Mucosa of stomach (tissue), 1 donor: ENCODE measurements at regions not wholly inside any gene's neighbourhood (a gene's known extent, or its start where the extent isn't known, plus 50 kb on each side); places are given as distances from the start of the nearest gene placed in this dataset.

ENCODE experiments used
- H3K27me3 ChIP-seq: one replicate; pipeline ENCODE4 v1.7.0; 2013; ENCODE audit warnings: mild to moderate bottlenecking, low read length; ENCODE audit not compliant: control insufficient read depth, insufficient read depth
- H3K36me3 ChIP-seq: one replicate; pipeline ENCODE4 v1.7.0; 2013; ENCODE audit warnings: low read length; ENCODE audit not compliant: control insufficient read depth, insufficient read depth
- H3K4me1 ChIP-seq: one replicate; pipeline ENCODE4 v1.7.0; 2013; ENCODE audit warnings: mild to moderate bottlenecking, low read length; ENCODE audit not compliant: control insufficient read depth, insufficient read depth
- H3K4me3 ChIP-seq: one replicate; pipeline ENCODE4 v1.7.0; 2013; ENCODE audit warnings: low read length
- H3K9ac ChIP-seq: one replicate; pipeline ENCODE4 v1.7.0; 2013; ENCODE audit warnings: mild to moderate bottlenecking, low read length, moderate library complexity
- H3K9me3 ChIP-seq: one replicate; pipeline ENCODE4 v1.7.0; 2013; ENCODE audit warnings: mild to moderate bottlenecking, low read length, moderate library complexity; ENCODE audit not compliant: control insufficient read depth
- donor health status: Pancreatic carcinoma.

DNA sequence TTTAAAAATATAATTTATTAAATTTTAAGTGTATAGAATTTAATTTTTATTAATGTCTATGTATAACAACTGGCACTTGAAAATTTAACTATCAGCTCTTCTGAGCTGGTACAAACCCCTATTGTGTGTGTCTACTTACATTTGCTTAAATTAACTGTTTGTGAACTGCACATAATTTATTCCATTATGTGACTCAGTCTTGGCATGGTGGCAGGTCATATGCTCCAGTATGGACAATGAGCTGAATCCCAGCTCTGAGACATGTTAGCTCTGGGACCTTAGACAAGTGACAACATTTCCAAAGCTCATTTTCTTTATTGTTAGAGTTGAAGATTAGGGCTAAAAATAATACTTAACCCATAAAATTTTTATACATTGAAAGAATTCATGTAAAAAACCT, 526.1 kb upstream of the MARCKS start:
- H3K27me3 ChIP-seq, result no peaks in the 10 kb centered on the region
- H3K4me3 ChIP-seq, result no peak overlapping the region
- no peaks in the 10 kb centered on the region for H3K36me3 ChIP-seq
- H3K9ac ChIP-seq, result no peak overlapping the region
- H3K9me3 ChIP-seq, result no peaks in the 10 kb centered on the region
- H3K4me1 ChIP-seq, result no peaks in the 10 kb centered on the region

DNA sequence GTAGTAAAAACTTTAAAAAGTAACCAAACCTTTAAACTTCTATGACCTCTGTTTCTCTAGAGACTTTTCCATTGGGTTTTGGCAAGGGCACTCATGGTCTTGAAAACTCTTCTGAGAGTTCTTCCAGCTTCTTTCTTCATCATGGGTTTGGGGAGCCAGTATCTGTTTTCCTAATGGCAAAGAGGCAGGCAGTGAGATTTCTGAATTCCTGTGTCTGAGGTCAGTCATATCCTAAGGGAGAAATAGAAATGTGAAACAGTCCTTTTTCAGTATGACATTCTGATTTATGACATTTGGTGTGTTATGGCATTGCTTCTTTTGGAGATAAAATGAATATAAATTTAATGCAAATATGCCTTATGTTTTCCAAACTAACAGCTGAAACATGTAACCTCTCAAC, 518.5 kb upstream of the MARCKS start:
- H3K4me1 ChIP-seq, result no peaks in the 10 kb centered on the region
- H3K4me3 ChIP-seq, result no peak overlapping the region
- no peaks in the 10 kb centered on the region for H3K9me3 ChIP-seq
- no peak overlapping the region for H3K9ac ChIP-seq
- H3K27me3 ChIP-seq, result no peaks in the 10 kb centered on the region
- H3K36me3 ChIP-seq, result no peaks in the 10 kb centered on the region

DNA sequence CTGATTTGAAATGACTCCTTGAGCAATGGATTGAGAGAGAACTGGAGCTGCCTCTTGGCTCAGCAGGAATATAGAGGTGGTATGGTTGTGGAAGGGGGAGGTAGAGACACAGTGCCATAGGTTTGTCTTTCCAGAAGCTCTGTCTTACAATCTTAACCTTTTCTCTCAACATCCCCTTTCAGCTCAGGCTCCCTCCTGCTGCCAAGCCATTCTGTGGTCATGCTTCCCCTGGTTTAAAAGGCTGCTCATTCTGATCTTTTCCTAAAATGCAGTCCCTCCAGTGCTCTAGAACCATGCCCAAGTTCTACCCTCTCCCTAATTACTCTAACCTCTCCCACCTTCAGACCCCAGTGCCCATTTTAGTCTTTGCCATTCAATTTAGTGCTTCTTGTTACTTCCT, 517.9 kb upstream of the MARCKS start:
- H3K36me3 ChIP-seq, result no peaks in the 10 kb centered on the region
- no peak overlapping the region for H3K4me3 ChIP-seq
- no peaks in the 10 kb centered on the region for H3K9me3 ChIP-seq
- no peaks in the 10 kb centered on the region for H3K4me1 ChIP-seq
- H3K27me3 ChIP-seq, result no peaks in the 10 kb centered on the region
- no peak overlapping the region for H3K9ac ChIP-seq

DNA sequence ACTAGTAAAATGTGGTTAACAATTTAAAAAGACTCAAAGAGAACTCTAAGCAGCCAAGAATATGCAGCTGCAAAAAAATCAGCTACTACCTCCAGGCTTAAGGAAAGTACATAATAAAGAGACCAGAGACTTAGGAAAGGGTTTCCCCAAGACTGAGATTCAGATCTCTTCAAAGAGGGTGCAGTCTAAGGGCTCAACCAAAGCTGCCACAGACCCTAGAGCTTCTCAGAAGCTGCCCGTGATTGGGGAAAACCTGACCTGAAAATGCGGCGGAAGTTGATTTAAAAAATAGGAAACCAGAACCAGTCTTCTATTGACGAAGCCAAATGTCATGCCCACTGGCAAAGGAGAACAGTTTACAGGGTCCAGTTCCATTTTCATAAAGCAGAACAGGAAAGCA, 516.8 kb upstream of the MARCKS start:
- H3K9me3 ChIP-seq, result no peaks in the 10 kb centered on the region
- H3K9ac ChIP-seq, result no peak overlapping the region
- no peaks in the 10 kb centered on the region for H3K36me3 ChIP-seq
- no peaks in the 10 kb centered on the region for H3K27me3 ChIP-seq
- H3K4me1 ChIP-seq, result no peaks in the 10 kb centered on the region
- no peak overlapping the region for H3K4me3 ChIP-seq

DNA sequence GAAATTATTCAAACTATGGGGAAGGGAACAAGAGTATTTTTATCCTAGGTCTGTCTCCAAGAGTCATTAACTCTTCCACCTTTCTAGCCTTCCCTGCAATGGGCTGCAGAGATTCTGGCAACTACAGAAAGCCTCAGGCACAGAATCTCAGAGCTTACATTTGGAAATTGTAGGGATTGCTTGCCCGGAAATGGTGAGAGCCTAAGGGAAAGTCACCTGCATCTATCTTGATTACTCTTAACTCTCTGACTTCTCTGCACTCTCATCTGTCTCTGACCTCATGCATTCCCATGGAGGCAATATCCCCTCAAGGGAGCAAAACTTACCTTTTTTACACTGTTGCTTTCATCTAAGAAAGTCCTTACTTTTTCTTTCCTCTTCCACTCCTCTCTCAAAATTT, 513.2 kb upstream of the MARCKS start:
- Histone ChIP-seq H3K4me3 (no peak overlapping the region), H3K9me3 (no peaks in the 10 kb centered on the region), H3K36me3 (no peaks in the 10 kb centered on the region)

DNA sequence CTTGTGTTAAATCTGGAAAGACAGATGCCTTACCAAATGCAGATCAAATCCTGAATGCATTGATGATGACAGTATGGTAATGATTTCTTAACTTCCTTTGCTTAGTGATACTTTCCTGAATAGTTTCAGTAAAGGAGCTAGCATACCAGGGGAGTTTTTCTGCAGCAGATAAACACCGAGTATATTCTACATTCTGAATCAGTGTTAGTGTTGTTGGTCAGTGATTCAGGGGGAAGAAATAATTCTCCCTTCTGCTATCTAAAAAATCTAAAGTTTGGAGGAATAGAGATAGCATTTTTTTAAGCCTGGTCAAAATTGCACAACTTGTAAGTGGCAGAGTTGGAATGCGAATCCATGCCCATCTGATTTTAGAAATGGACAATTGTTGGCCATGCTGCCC, 512.2 kb upstream of the MARCKS start:
- peaks cover 2% of the 10 kb centered on the region for H3K4me1 ChIP-seq
- H3K9me3 ChIP-seq, result no peaks in the 10 kb centered on the region
- H3K9ac ChIP-seq, result no peak overlapping the region
- H3K27me3 ChIP-seq, result no peaks in the 10 kb centered on the region
- no peak overlapping the region for H3K4me3 ChIP-seq
- no peaks in the 10 kb centered on the region for H3K36me3 ChIP-seq

More for the DNA sequence above, 513.2 kb upstream of the MARCKS start:
- H3K9ac ChIP-seq, result no peak overlapping the region
- no peaks in the 10 kb centered on the region for H3K4me1 ChIP-seq
- H3K27me3 ChIP-seq, result no peaks in the 10 kb centered on the region

DNA sequence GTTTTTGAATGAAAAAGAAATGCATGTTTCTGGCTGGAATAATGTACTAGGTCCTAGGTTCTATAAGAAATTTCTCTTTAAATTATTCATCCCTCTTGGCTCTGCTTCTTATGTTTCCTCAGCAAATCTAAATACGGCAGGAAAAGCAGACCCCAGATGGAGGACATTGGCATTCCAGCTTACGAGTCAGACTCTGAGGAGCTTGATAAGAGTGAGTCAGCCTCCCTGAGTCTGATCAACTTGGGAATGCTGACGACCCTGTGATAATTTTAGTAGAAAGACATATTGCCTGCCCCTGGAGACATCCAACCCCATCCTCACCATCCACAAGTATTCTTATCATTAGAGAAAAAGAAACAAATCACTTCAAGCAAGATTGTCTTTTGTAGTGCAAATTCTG, 509.7 kb upstream of the MARCKS start:
- no peak overlapping the region for H3K4me3 ChIP-seq

DNA sequence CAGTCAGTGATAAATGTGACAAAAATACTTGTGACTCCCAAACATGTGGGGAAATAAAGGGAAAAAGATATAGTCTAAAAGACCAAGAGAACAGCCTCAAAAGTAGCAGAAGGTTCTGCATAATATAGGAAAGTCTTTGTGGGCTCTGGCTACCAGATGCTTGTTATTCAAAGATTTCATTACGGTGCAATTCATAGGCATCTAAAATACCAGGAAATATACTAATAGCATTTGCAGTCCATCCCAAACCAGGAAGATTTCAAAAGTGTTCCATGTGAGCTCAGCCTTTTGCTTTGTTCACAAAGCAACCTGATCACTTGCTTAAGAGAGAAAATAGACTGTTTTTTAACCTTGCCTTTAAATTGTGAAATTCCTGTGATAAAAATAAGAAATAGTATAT, 506.7 kb upstream of the MARCKS start:
- Histone ChIP-seq H3K4me3 (no peak overlapping the region), H3K9ac (no peak overlapping the region), H3K9me3 (no peaks in the 10 kb centered on the region), H3K36me3 (no peaks in the 10 kb centered on the region), H3K27me3 (no peaks in the 10 kb centered on the region), H3K4me1 (peaks cover 25% of the 10 kb centered on the region)

More for the DNA sequence above, 509.7 kb upstream of the MARCKS start:
- Histone ChIP-seq H3K9ac (no peak overlapping the region), H3K36me3 (no peaks in the 10 kb centered on the region), H3K27me3 (no peaks in the 10 kb centered on the region), H3K4me1 (peaks cover 18% of the 10 kb centered on the region), H3K9me3 (no peaks in the 10 kb centered on the region)

DNA sequence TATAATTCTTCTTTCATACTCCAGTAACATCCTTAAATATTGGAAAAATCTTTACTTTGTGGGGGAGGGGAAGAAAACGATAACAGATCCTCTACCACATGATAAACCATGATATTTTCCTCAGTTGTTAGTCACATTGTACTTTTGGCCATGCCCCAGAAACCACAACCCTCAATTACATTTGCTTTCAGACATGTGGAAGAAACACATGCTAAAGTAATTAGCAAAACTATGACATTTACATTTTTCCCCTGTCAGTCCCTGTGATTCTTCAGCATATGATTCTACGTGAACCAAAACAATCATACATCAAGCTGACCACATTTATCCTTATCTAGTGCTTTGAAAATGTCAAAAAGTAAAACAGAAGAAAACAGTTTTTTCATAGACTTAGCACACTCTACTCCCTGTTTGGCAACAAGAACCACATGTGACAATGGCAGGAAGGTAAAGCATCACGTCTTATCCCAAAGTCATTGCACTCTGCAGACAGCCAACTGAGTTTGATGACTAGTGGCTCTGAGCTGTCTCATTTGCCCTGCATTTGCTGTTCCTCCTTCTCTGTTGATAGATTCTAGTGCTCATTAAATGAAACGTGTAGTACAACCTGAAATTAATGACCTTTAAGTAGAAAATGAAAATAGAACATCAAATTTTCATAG, 505.8 kb upstream of the MARCKS start:
- no peaks in the 10 kb centered on the region for H3K9me3 ChIP-seq
- no peaks in the 10 kb centered on the region for H3K27me3 ChIP-seq
- no peak overlapping the region for H3K9ac ChIP-seq
- no peaks in the 10 kb centered on the region for H3K36me3 ChIP-seq
- H3K4me1 ChIP-seq, result peaks cover 25% of the 10 kb centered on the region
- H3K4me3 ChIP-seq, result no peak overlapping the region

DNA sequence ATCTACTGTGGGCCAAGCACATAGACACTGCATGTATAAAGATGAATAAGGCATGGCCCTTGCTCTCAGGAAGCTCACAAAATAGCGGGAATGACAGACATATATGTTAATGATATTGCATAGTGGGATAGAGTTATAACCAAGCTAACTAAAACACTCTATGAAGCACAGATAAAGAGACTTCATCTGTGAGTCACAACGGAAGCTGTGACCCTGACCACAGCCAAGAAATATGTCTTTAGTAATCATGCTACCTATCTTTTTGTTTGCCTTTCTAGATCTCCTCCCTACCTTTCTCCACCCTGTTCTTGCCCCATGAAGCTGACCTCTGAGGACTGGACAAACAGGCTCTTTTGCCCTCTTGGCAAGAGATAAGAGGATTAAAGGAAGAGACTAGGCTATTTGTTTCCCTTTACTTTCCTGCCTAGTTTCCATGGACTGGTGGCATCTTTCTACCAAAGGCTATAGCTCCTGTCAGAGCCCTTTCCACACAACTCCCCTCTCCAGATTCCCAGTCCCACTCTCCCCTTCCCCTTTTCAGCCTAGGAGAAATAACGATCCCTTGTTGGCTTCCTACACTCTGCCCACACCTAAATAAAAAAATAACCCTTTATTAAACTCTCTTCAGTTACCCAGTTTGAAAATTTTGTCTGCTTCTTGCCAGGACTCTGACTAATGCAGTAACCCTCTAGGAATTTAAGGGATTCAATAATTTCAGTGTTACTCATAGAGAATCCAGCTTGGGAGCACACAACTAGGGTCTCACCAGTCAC, 504.9 kb upstream of the MARCKS start:
- Histone ChIP-seq H3K36me3 (no peaks in the 10 kb centered on the region), H3K27me3 (no peaks in the 10 kb centered on the region), H3K4me1 (peaks cover 25% of the 10 kb centered on the region), H3K4me3 (no peak overlapping the region), H3K9me3 (no peaks in the 10 kb centered on the region), H3K9ac (no peak overlapping the region)

DNA sequence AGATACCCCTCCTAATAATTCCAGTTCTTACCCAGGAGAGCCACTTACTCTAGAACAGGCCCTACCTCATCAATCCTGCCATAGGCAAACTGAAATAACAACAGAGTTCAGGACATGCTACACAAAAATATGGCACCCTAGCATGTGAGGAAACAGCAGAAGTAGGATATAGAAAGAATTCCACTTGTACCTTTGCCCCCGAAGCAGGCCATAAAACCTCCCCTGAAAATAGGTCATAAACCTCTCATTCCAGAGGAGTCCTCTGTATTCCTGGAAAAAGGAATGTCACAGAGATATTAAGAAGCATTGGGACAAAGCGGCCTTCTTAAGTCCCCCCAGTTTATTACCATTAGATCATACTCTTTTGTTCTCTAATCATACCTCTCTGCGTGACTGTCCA, 504.3 kb upstream of the MARCKS start:
- Histone ChIP-seq H3K9me3 (no peaks in the 10 kb centered on the region), H3K27me3 (no peaks in the 10 kb centered on the region), H3K36me3 (no peaks in the 10 kb centered on the region), H3K9ac (no peak overlapping the region), H3K4me1 (peaks cover 25% of the 10 kb centered on the region), H3K4me3 (no peak overlapping the region)

DNA sequence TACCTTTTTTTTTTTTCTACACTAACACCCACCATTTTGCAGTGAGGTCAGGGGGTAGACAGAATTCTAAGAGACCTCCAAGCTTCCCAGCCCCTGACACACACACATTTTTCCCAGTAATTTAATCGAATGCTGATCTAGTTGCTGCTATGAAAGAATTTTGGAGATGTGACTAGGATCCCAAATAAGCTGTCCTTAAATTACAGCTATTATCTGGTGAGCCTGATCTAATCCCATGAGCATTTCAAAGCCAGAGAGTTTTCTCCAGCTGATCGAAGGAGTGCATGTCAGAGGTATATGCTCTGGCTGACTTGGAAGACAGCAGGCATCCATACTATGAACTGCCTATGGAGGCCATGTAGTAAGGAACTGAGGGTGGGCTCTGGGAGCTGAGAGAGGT, 503.8 kb upstream of the MARCKS start:
- no peak overlapping the region for H3K4me3 ChIP-seq
- H3K9me3 ChIP-seq, result no peaks in the 10 kb centered on the region
- H3K9ac ChIP-seq, result no peak overlapping the region

More for the DNA sequence above, 503.8 kb upstream of the MARCKS start:
- Histone ChIP-seq H3K36me3 (no peaks in the 10 kb centered on the region), H3K27me3 (no peaks in the 10 kb centered on the region), H3K4me1 (peaks cover 25% of the 10 kb centered on the region)
